ENCODE measurements at regions not wholly inside any gene's neighbourhood (a gene's known extent, or its start where the extent isn't known, plus 50 kb on each side); places are given as distances from the start of the nearest gene placed in this dataset.

GRCh38 chr10:104563051-104563450 lies 78.0 kb upstream of the SORCS3 start:
- TF ChIP-seq CTCF (IDR thresholded peaks at IDR 0.05) (no peak), POLR2A (IDR thresholded peaks at IDR 0.05) (no peak)
- no peak for DNase-seq
- Histone ChIP-seq H3K4me1 (no peaks in the 10 kb centered on the region), H3K36me3 (no peaks in the 10 kb centered on the region), H3K9me3 (no peaks in the 10 kb centered on the region), H3K27ac (no peak overlapping the region), H3K27me3 (no peaks in the 10 kb centered on the region), H3K4me3 (no peak overlapping the region)
- intact Hi-C loops (cut with DNase I; ENCODE audit: low total_unique reads), result no loop called here

GRCh38 chr10:104563548-104563947 lies 77.5 kb upstream of the SORCS3 start:
- no peak for TF ChIP-seq CTCF (IDR thresholded peaks at IDR 0.05)
- TF ChIP-seq POLR2A (IDR thresholded peaks at IDR 0.05), result no peak
- no peaks in the 10 kb centered on the region for H3K36me3 ChIP-seq

GRCh38 chr10:104574427-104574826 lies 66.7 kb upstream of the SORCS3 start:
- intact Hi-C loops (cut with DNase I; ENCODE audit: low total_unique reads), result no loop called here
- Histone ChIP-seq H3K27ac (no peak overlapping the region), H3K4me1 (no peaks in the 10 kb centered on the region), H3K4me3 (no peak overlapping the region), H3K27me3 (no peaks in the 10 kb centered on the region), H3K36me3 (no peaks in the 10 kb centered on the region), H3K9me3 (peaks cover 0 to 10% of the 10 kb centered on the region in 2 donors)
- TF ChIP-seq CTCF (IDR thresholded peaks at IDR 0.05) (no peak), POLR2A (IDR thresholded peaks at IDR 0.05) (no peak)
- no peak for DNase-seq

More at GRCh38 chr10:104563548-104563947, 77.5 kb upstream of the SORCS3 start:
- no peaks in the 10 kb centered on the region for H3K9me3 ChIP-seq
- H3K4me3 ChIP-seq, result no peak overlapping the region
- DNase-seq, result no peak
- no peaks in the 10 kb centered on the region for H3K27me3 ChIP-seq
- intact Hi-C loops (cut with DNase I; ENCODE audit: low total_unique reads), result no loop called here
- no peak overlapping the region for H3K27ac ChIP-seq
- no peaks in the 10 kb centered on the region for H3K4me1 ChIP-seq

- Histone ChIP-seq H3K4me3 (no peak overlapping the region), H3K36me3 (no peaks in the 10 kb centered on the region), H3K4me1 (no peaks in the 10 kb centered on the region), H3K27ac (no peak overlapping the region), H3K9me3 (peaks cover 0 to 10% of the 10 kb centered on the region in 2 donors), H3K27me3 (no peaks in the 10 kb centered on the region)
- TF ChIP-seq POLR2A (IDR thresholded peaks at IDR 0.05), result no peak
- DNase-seq, result no peak
- intact Hi-C loops (cut with DNase I; ENCODE audit: low total_unique reads), result no loop called here
Measured at GRCh38 chr10:104574838-104575237, 66.3 kb upstream of the SORCS3 start.

- DNase-seq, result no peak
- Histone ChIP-seq H3K4me1 (no peaks in the 10 kb centered on the region), H3K27ac (no peak overlapping the region), H3K4me3 (no peak overlapping the region), H3K27me3 (no peaks in the 10 kb centered on the region), H3K9me3 (no peaks in the 10 kb centered on the region), H3K36me3 (no peaks in the 10 kb centered on the region)
- no peak for TF ChIP-seq CTCF (IDR thresholded peaks at IDR 0.05)
- TF ChIP-seq POLR2A (IDR thresholded peaks at IDR 0.05), result no peak
- intact Hi-C loops (cut with DNase I; ENCODE audit: low total_unique reads), result no loop called here
Measured at GRCh38 chr10:104576611-104577010, 64.5 kb upstream of the SORCS3 start.

GRCh38 chr10:104577163-104577562 lies 63.9 kb upstream of the SORCS3 start:
- H3K27me3 ChIP-seq, result no peaks in the 10 kb centered on the region
- TF ChIP-seq CTCF (IDR thresholded peaks at IDR 0.05), result no peak
- no peak for TF ChIP-seq POLR2A (IDR thresholded peaks at IDR 0.05)
- no peaks in the 10 kb centered on the region for H3K9me3 ChIP-seq
- no peak overlapping the region for H3K4me3 ChIP-seq
- H3K27ac ChIP-seq, result no peak overlapping the region
- H3K4me1 ChIP-seq, result no peaks in the 10 kb centered on the region
- intact Hi-C loops (cut with DNase I; ENCODE audit: low total_unique reads), result no loop called here
- no peak for DNase-seq
- no peaks in the 10 kb centered on the region for H3K36me3 ChIP-seq
